ENCODE measurements at regions not wholly inside any gene's neighbourhood (a gene's known extent, or its start where the extent isn't known, plus 50 kb on each side); places are given as distances from the start of the nearest gene placed in this dataset.

DNA sequence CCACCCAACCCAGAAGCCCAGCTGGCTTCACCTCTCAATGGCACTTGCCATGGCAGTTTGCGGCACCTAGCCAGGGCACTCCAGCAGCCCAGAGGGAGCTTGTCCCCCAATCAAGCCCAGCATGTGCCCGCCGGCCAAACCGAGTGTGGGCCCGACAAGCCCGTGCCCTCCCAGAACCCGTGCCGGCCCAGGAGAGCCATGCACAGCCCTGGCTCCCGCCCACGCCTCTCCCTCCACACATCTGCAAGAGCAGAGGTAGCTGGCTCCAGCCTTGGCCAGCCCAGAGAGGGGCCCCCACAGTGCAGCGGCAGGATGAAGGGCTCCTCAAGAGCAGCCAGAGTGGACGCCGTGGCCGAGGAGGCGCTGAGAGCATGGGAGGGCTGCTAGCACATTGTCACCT, 2278.0 kb upstream of the PCDH20 start:
- no peak for DNase-seq (ENCODE audit: low read depth)

DNA sequence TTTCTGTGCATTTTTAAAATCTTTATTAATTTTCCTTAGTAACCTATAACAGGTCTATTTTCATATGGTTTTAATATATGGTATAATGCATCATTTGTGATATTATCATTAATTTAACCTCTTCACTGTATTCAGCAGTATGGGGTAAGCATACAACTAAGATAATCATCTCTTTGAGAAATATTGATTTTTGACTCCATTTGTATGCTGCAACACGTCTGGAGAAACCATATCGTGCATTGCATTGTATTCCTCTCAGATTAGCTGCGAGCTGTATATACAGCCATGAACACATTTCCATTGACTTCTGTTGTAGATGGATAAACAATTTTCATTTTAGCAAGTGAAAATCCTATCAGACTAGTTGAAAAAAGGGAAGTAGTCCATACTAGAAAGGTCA, 2275.8 kb upstream of the PCDH20 start:
- DNase-seq (ENCODE audit: low read depth), result no peak

DNA sequence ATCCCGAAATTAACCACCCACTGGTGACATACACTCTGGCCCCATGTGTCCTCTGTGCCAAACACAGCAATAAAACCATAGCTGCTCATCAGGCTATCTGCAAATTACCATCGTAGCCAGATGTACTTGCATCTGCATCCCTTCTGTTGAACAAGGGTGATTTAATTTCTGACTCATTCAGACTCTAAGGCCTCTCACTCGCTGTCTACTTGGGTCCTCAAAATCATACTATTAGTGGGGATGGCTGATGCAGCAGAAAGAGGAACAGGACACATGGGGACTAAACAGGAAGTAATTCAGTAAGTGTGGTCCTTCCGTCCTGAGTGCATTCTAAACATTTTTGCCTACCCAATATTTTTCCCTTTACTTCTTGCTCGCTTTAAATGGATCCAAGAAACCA, 2275.0 kb upstream of the PCDH20 start:
- no peak for DNase-seq (ENCODE audit: low read depth)

DNA sequence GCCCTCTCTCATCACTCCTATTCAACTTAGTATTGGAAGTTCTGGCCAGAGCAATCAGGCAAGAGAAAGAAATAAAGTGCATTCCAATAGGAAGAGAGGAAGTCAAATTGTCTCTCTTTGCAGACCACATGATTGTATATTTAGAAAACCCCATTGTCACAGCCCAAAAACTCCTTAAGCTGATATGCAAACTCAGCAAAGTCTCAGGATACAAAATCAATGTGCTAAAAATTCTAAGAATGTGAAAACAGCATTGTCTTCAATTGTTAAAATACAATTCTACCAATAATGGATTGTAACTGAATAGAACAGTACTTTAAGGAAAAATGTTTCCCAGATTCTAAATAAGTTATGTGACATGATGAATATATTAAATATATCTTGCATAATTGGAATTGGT, 2269.2 kb upstream of the PCDH20 start:
- no peak for DNase-seq (ENCODE audit: low read depth)

GRCh38 chr13:63680704-63681103, 2265.1 kb upstream of the PCDH20 start:
- no peak for DNase-seq (ENCODE audit: low read depth)

DNA sequence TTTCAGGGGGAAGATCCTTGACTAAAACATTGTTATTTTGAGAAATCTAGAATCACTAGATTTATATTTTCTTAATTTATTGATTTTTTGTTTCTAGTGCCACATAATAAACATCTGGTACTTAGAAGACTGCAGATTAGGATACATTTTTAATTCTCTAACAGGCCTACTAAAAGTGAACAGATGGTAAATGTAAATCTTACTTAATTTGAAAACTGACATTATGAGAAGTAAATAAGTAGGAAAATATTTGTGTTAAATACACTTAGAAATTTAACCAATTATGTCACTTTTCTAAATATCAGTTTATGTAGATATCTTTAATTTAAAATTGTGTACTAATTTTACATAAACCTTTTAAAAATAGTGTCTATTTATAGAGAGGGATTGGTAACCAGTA, 2255.6 kb upstream of the PCDH20 start:
- DNase-seq (ENCODE audit: low read depth), result no peak

- no peak for DNase-seq (ENCODE audit: low read depth)
Measured at GRCh38 chr13:63651394-63651793, 2235.7 kb upstream of the PCDH20 start.

- no peak for DNase-seq (ENCODE audit: low read depth)
Measured at GRCh38 chr13:63643543-63643942, 2227.9 kb upstream of the PCDH20 start.

GRCh38 chr13:63636316-63636993, 2220.8 kb upstream of the PCDH20 start:
- DNase-seq (ENCODE audit: low read depth), result no peak

DNA sequence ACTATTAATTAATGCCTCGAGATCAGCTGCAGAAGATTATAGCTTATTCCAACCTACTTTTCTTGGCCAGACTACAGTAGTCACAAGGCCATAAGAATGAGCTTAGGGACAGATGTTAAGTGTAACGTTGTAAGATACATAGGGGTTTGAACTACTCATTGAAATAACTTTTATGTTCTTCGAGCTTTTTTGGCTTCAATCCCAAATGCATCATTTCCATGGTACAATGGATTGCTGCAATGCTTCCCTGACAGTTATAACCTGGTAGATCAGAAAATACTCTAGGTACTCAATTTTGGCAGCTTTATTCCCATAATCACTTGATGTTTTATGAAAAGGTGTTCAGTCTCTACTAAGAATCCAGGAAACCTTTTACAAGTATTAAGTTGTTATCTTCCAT, 2216.7 kb upstream of the PCDH20 start:
- DNase-seq (ENCODE audit: low read depth), result no peak

GRCh38 chr13:63631006-63631405, 2215.4 kb upstream of the PCDH20 start:
- DNase-seq (ENCODE audit: low read depth), result no peak

DNA sequence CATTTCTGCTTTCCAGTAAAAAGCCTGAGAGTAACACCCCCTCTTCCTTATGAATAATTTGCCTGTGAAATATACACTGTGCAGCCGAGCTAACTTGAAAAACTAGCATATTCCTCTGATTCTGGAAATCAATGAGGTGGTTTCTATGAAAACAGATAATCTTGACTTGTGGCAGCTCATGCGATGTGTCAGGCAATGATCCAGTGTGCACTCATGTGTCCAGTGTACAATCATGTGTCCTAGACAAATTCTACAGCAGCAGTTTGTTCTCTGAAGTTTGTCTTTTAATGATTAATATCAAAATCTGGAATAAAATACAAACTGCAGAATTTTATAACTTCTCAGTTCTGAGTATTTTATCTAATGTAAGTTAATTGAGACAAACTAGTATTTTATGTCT, 2213.9 kb upstream of the PCDH20 start:
- DNase-seq (ENCODE audit: low read depth), result no peak

GRCh38 chr13:63628310-63628709, 2212.7 kb upstream of the PCDH20 start:
- DNase-seq (ENCODE audit: low read depth), result no peak

- DNase-seq (ENCODE audit: low read depth), result peak; percentile 15
Measured at GRCh38 chr13:63625869-63626268, 2210.2 kb upstream of the PCDH20 start.

DNA sequence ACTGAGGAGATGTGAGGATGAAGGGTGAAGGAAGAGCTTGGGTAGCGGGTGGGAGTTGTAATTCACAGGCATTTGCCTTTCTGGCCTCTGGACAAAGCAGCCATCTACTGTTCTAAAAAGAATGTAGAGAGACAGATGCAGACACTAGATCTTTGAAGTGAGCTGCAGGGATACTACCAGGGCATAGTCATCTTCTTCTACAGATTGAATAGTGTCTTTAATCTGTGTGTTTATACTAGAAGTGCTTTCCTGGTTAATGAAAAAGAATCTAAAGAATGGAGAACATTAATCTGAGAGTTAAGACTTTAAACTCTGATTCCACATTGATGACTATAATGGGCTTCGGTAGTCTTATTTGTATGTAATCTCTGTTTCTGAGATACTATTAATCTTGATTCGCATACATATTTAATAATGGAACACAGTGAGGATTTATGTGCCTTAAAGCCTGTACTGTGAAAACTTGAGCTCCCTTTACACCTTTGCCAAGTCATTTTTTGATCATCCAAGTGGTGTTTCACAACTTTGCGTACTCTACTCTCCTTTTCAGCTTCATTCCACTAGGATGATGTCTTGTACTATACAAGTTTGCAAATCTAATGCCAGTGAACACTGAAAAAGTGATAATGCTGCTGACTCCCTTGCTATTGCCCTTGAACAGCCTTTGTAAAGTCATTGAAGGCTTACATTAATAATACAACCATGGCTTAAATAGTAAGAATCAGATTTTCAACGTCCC, 2199.4 kb upstream of the PCDH20 start:
- DNase-seq (ENCODE audit: low read depth), result no peak

DNA sequence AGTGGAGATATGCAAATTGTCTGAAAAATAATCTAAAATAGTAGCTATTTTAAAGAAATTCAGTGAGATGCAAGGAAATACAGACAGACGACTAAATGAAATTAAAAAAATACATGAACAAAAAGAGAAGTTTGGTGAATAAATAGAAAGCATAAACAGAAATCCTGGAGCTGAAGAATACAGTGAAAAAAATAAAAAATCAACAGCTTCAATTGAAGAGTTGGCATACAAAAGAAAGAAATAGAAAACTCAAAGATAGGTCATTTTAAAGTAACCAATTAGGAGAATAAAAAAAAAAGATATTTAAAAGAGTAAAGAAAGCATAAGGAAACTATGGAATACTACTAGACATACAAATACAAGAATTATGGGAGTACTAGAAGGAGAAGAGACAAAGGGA, 2191.5 kb upstream of the PCDH20 start:
- no peak for DNase-seq (ENCODE audit: low read depth)

GRCh38 chr13:63605962-63606361, 2190.3 kb upstream of the PCDH20 start:
- DNase-seq (ENCODE audit: low read depth), result no peak

GRCh38 chr13:63605403-63605802, 2189.8 kb upstream of the PCDH20 start:
- DNase-seq (ENCODE audit: low read depth), result no peak

- no peak for DNase-seq (ENCODE audit: low read depth)
Measured at GRCh38 chr13:63595811-63596210, 2180.2 kb upstream of the PCDH20 start.

DNA sequence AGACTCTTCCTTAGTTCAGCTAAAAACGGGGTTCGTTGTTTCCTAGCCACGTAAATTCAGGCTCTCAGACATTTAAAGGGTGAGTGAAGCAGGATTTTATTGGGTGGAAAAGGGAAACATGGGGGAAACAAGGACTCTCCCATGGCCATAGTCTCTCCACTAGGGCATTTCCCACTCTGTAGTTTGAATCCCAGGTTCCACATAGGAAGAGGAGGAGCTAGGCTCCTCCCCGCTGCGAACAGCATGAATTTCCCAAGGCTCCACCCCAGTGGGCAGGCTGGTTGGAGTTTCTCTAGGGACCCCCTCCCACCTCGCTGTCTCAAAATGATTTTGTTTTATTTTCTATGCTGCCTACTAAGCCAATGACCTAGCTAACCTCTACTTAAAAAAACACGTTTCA, 2170.8 kb upstream of the PCDH20 start:
- no peak for DNase-seq (ENCODE audit: low read depth)

DNA sequence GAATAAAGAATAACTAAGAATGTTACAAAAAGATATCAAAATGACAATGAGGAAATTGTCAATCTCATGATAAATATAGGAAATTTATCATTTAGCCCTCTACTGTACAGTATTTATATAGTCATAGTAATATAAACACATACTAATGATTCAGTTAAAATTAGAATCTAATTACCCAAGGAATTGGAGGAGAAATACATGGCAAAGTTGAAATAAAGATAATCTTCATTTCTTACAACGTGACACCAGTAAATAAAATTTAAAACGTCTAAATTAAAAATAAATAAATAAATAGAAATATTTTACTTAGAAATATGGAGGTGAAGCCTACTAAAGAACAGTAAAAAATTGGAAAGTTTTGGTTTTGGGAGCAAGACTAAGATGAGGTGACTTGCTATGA, 2163.1 kb upstream of the PCDH20 start:
- no peak for DNase-seq (ENCODE audit: low read depth)

DNA sequence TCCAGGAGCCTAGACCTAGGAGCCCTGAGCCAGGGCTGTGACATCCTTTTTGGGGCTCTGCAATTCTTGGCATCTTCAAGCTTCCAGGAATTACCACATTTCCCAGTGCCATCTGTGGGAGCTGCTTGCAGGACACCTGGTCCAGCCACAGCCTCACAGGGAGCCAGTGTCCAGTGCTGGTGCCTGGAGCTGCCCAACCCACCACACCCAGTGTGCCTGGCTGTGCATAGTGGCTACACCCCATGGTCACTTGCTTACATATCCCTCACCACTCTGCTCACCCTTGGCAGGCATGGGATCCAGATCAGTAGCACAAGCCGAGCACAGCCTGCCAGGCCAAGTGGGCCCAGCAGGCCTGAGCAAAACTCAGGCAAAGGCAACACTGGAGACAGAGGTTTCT, 2151.4 kb upstream of the PCDH20 start:
- no peak for DNase-seq (ENCODE audit: low read depth)

GRCh38 chr13:63554157-63554556, 2138.5 kb upstream of the PCDH20 start:
- DNase-seq (ENCODE audit: low read depth), result no peak

DNA sequence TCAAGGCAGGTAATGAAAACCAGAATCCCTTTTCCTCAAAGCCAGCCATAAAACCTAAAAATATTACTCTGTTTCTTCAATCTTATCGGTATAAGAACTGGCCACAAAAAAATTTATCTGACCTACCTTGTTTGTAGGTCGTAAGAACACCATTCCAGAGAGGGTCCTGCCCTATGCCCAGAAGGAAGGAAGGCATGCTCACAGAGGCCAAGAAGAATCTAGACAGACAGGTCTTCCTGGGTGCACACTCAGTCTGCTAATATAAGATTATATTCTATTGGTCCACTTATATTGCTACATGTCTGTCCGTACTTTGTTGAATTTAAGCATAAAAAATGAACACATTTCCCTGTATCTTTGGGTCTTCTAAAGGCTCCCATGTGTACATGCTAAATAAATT, 2136.1 kb upstream of the PCDH20 start:
- DNase-seq (ENCODE audit: low read depth), result no peak
